Vagina (tissue), 2 donors: ENCODE measurements at regions not wholly inside any gene's neighbourhood (a gene's known extent, or its start where the extent isn't known, plus 50 kb on each side); places are given as distances from the start of the nearest gene placed in this dataset.

Experiments used
- DNase-seq, 2 donors: peaks; one replicate each; pipeline ENCODE4 v3.0.0-alpha.2; 2017; ENCODE audit errors: extremely low spot score in 2 of 2
- H3K27ac ChIP-seq: fragments of 200-600 bp; sonication (generic); one replicate; pipeline ENCODE4 v1.5.1; 2019
- H3K27me3 ChIP-seq: fragments of 200-600 bp; sonication (generic); one replicate; pipeline ENCODE4 v1.5.1; 2019
- H3K36me3 ChIP-seq, 2 donors: fragments of 200-600 bp; sonication (generic); one replicate each; pipeline ENCODE4 v1.5.1; 2017 to 2019
- H3K4me1 ChIP-seq: fragments of 200-600 bp; sonication (generic); one replicate; pipeline ENCODE4 v1.5.1; 2019
- H3K4me3 ChIP-seq, 2 donors: fragments of 200-600 bp; sonication (generic); 1 replicate in 1 of 2; 2 replicates in 1 of 2; pipeline ENCODE4 v1.5.1; 2016 to 2019
- H3K9me3 ChIP-seq: fragments of 200-600 bp; sonication (generic); one replicate; pipeline ENCODE4 v1.5.1; 2019
- CTCF ChIP-seq, 3 experiments: fragments of 450-650 bp in 2 of 3; fragments of 200-600 bp in 1 of 3; sonication (generic) in 1 of 3; IDR thresholded peaks; one replicate each; pipeline ENCODE4 v1.5.1; 2017 to 2019; ENCODE audit warnings: antibody characterized with exemption in 3 of 3, mild to moderate bottlenecking in 2 of 3, moderate library complexity in 2 of 3
- POLR2A ChIP-seq, 2 donors: fragments of 450-650 bp; IDR thresholded peaks; one replicate each; pipeline ENCODE4 v1.6.1; 2017; ENCODE audit warnings: antibody characterized with exemption in 2 of 2, mild to moderate bottlenecking in 2 of 2, moderate library complexity in 2 of 2
- POLR2AphosphoS5 ChIP-seq, 2 donors: sonication (generic); formaldehyde crosslinking; IDR thresholded peaks; one replicate each; pipeline ENCODE4 v1.9.0; 2017; ENCODE audit warnings: antibody characterized with exemption in 2 of 2, mild to moderate bottlenecking in 2 of 2, low read depth in 1 of 2; ENCODE audit not compliant: insufficient read depth in 1 of 2
- intact Hi-C: fragments of 100-400 bp; cut with DNase I; formaldehyde crosslinking; loops from one replicate; pipeline ENCODE4 v1.15.1; 2023

- no peaks in the 10 kb centered on the region for H3K9me3 ChIP-seq
- TF ChIP-seq POLR2AphosphoS5 (IDR thresholded peaks at IDR 0.05; ENCODE audit: insufficient read depth in 1 of 2, low read depth in 1 of 2) (no peak), CTCF (IDR thresholded peaks at IDR 0.05) (no peak), POLR2A (IDR thresholded peaks at IDR 0.05) (no peak)
- intact Hi-C loops = no loop called here
- no peak overlapping the region for H3K4me3 ChIP-seq
- H3K27me3 ChIP-seq = no peaks in the 10 kb centered on the region
- H3K4me1 ChIP-seq = peaks cover 22% of the 10 kb centered on the region
- H3K27ac ChIP-seq = no peak overlapping the region
- no peak for DNase-seq
- no peaks in the 10 kb centered on the region for H3K36me3 ChIP-seq
These were observed 173.1 kb upstream of the CCDC54 start for GRCh38 chr3:107204121-107204520.

DNA sequence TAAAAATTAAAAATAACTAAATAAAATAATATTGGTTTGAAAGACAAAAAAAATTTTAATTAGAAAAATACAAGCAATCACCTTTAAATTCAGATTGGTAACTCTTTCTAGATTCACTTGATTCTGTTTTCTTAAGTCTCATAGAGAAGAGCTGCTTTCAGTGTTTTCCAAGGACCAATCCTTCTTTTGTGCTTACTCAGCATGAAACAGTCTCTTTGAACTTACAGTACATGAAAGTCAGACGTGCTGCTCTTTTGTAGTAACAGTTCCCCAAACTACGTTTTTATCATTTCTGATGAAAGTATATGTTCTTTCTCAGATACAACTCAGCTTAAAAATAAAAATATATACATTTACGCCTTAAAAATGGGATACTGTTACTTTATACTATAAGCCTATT, 171.9 kb upstream of the CCDC54 start:
- peaks cover 22% of the 10 kb centered on the region for H3K4me1 ChIP-seq
- TF ChIP-seq POLR2AphosphoS5 (IDR thresholded peaks at IDR 0.05; ENCODE audit: insufficient read depth in 1 of 2, low read depth in 1 of 2) (no peak), CTCF (IDR thresholded peaks at IDR 0.05) (no peak), POLR2A (IDR thresholded peaks at IDR 0.05) (no peak)
- no peaks in the 10 kb centered on the region for H3K27me3 ChIP-seq
- no peak for DNase-seq
- intact Hi-C loops = no loop called here
- H3K4me3 ChIP-seq = no peak overlapping the region
- no peaks in the 10 kb centered on the region for H3K36me3 ChIP-seq
- no peaks in the 10 kb centered on the region for H3K9me3 ChIP-seq
- H3K27ac ChIP-seq = no peak overlapping the region

DNA sequence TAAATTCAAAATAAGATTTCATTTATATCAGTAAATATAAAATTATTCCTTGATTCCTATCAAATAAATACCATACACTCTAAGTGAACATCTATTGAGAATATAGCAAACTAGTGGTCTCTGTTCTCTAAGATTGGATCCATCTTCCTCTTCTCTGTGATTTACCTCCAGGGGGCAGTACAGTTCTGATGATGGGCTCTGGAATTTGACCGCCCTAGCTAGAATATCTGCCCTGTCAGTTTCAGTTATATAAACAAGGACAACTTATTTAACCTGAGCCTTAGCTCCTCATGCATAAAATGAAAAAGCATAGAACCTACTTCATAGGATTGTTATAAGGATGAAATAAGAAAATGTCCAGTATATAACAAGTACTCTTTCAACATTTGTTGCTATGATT, 171.1 kb upstream of the CCDC54 start:
- Histone ChIP-seq H3K4me3 (no peak overlapping the region), H3K36me3 (no peaks in the 10 kb centered on the region), H3K4me1 (peaks cover 22% of the 10 kb centered on the region), H3K9me3 (no peaks in the 10 kb centered on the region), H3K27ac (no peak overlapping the region), H3K27me3 (no peaks in the 10 kb centered on the region)
- intact Hi-C loops = no loop called here
- DNase-seq = no peak
- no peak for TF ChIP-seq POLR2AphosphoS5 (IDR thresholded peaks at IDR 0.05; ENCODE audit: insufficient read depth in 1 of 2, low read depth in 1 of 2)
- TF ChIP-seq CTCF (IDR thresholded peaks at IDR 0.05) = no peak

- intact Hi-C loops = no loop called here
- Histone ChIP-seq H3K4me1 (peaks cover 27% of the 10 kb centered on the region), H3K27ac (peak overlapping the region; percentile 51), H3K9me3 (no peaks in the 10 kb centered on the region), H3K27me3 (no peaks in the 10 kb centered on the region), H3K4me3 (no peak overlapping the region), H3K36me3 (no peaks in the 10 kb centered on the region)
- TF ChIP-seq POLR2AphosphoS5 (IDR thresholded peaks at IDR 0.05; ENCODE audit: insufficient read depth in 1 of 2, low read depth in 1 of 2) (no peak), CTCF (IDR thresholded peaks at IDR 0.05) (no peak), POLR2A (IDR thresholded peaks at IDR 0.05) (no peak)
- DNase-seq = no peak
These were observed 170.3 kb upstream of the CCDC54 start for GRCh38 chr3:107206945-107207344.

- Histone ChIP-seq H3K4me3 (no peak overlapping the region), H3K27me3 (no peaks in the 10 kb centered on the region), H3K36me3 (no peaks in the 10 kb centered on the region), H3K9me3 (no peaks in the 10 kb centered on the region), H3K4me1 (peaks cover 34% of the 10 kb centered on the region), H3K27ac (peak overlapping the region; percentile 51)
- peak in 1 of 2 donors; percentile 92 for TF ChIP-seq POLR2AphosphoS5 (IDR thresholded peaks at IDR 0.05; ENCODE audit: insufficient read depth in 1 of 2, low read depth in 1 of 2)
- no peak for TF ChIP-seq CTCF (IDR thresholded peaks at IDR 0.05)
- intact Hi-C loops = no loop called here
- no peak for DNase-seq
These were observed 169.1 kb upstream of the CCDC54 start for GRCh38 chr3:107208100-107208499.
